ENCODE measurements at regions not wholly inside any gene's neighbourhood (a gene's known extent, or its start where the extent isn't known, plus 50 kb on each side); places are given as distances from the start of the nearest gene placed in this dataset.

DNA sequence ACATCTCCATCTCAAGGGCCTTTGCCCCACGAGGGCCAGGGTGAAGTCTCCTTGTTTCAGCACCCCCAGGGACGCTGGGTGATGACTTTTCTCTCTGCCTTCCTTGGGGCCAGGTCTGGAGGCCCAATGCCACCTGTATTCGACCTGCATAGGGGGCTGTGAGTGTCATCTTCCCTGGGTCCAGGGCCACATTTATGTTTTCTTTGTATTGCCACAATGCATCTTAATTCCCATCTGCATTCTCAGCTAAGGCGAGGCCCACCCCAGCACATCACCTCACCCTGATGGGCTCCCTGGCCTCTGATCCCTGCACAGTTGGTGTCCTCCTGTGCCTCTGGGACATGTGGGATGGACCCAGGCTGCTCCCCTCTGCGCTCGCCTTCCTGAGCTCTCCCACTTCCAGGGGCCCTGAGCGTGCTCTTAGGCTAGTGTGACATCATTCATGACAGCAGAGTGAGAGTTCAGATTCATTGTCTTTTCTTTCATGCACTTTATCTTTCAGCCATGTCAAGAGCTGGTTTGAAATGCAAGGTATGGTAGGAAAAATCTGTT is 122.0 kb upstream of the COPS8 start:
- Histone ChIP-seq H3K9me3 (ENCODE audit: control insufficient read depth, insufficient read depth, low read depth, low read length) (no peaks in the 10 kb centered on the region), H3K27ac (ENCODE audit: low read depth, low read length) (no peak overlapping the region), H3K36me3 (ENCODE audit: control insufficient read depth, insufficient read depth, low read length) (no peaks in the 10 kb centered on the region), H3K4me3 (ENCODE audit: low read depth, low read length) (no peak overlapping the region), H3K27me3 (ENCODE audit: control insufficient read depth, insufficient read depth, low read length) (no peaks in the 10 kb centered on the region), H3K9ac (ENCODE audit: low read length) (no peak overlapping the region), H3K4me1 (ENCODE audit: control insufficient read depth, insufficient read depth, low read length) (peaks cover 10% of the 10 kb centered on the region)

DNA sequence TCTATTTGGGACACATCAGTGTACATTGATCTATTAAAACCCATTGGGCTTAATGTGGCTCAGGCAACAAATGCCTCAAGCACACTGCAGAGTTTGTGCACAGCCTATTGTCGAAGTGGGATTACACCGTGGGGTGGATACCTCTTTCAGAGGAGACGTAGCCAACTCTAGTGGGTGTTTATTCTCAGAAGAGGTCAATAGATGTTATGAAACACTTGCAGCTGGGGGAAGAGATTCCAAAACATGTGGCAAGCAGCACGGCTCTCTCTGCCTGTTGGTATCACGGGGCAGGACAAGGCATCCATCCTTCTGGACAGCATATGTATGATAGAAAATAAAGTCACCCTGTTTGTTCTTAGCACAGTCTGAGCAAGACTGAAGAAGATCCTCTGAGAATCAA is 121.4 kb upstream of the COPS8 start:
- no peak overlapping the region for H3K27ac ChIP-seq (ENCODE audit: low read depth, low read length)
- peaks cover 10% of the 10 kb centered on the region for H3K4me1 ChIP-seq (ENCODE audit: control insufficient read depth, insufficient read depth, low read length)
- H3K9ac ChIP-seq (ENCODE audit: low read length): no peak overlapping the region
- H3K9me3 ChIP-seq (ENCODE audit: control insufficient read depth, insufficient read depth, low read depth, low read length): no peaks in the 10 kb centered on the region
- H3K27me3 ChIP-seq (ENCODE audit: control insufficient read depth, insufficient read depth, low read length): no peaks in the 10 kb centered on the region
- no peaks in the 10 kb centered on the region for H3K36me3 ChIP-seq (ENCODE audit: control insufficient read depth, insufficient read depth, low read length)
- H3K4me3 ChIP-seq (ENCODE audit: low read depth, low read length): no peak overlapping the region

DNA sequence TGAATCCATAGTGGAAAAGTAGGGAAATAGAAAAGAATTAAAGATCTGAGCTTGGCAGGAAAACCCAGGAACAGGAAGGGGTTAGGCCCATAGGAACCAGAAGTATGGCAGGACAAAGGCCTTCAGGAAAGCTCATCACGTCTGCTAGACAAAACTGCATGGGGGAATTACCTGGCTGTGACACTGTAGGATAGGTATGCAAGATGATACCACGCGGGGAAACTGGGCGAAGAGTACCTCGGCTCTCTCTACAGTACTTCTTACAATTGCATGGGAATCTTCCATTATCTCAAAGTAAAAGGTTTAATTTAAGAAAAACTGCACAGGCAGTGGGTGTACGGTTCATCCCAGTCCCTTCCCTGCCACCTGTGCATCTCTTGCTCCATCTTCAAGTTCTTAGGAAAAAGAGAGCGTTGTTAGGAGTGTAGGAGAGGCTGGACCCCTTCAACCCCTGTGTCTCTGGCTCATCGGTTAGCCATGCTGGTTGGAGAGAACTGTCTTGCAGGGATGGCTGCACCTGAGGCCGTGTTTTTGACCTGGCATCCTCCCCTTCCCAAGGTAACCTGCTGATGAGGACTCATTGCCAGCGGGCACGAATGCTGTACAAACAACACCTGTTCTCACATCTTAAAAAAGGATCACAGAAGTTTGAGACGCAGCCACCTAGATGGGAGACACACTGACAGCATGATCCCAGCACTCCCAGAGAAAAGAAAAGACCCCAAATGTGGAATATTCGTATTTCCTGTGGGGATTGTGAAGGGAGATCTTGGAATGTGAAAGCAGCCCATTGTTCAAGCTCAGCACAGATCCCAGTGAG is 120.5 kb upstream of the COPS8 start:
- Histone ChIP-seq H3K9ac (ENCODE audit: low read length) (no peak overlapping the region), H3K36me3 (ENCODE audit: control insufficient read depth, insufficient read depth, low read length) (no peaks in the 10 kb centered on the region), H3K27me3 (ENCODE audit: control insufficient read depth, insufficient read depth, low read length) (no peaks in the 10 kb centered on the region), H3K27ac (ENCODE audit: low read depth, low read length) (no peak overlapping the region), H3K4me1 (ENCODE audit: control insufficient read depth, insufficient read depth, low read length) (peaks cover 10% of the 10 kb centered on the region), H3K4me3 (ENCODE audit: low read depth, low read length) (no peak overlapping the region), H3K9me3 (ENCODE audit: control insufficient read depth, insufficient read depth, low read depth, low read length) (no peaks in the 10 kb centered on the region)

DNA sequence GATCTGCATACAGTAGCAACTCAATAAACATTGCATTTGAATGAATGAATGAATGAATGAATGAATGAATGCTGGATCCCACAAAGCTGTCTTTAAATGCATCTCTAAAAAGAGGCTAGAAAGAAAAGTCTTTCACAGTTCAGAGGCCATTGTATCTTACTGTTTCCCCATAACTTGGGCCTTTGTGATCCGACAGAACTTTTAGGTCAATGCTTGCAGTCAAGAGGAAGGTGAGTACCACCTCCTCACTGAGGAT is 119.9 kb upstream of the COPS8 start:
- no peaks in the 10 kb centered on the region for H3K36me3 ChIP-seq (ENCODE audit: control insufficient read depth, insufficient read depth, low read length)
- H3K9me3 ChIP-seq (ENCODE audit: control insufficient read depth, insufficient read depth, low read depth, low read length): no peaks in the 10 kb centered on the region
- H3K9ac ChIP-seq (ENCODE audit: low read length): no peak overlapping the region
- H3K27ac ChIP-seq (ENCODE audit: low read depth, low read length): no peak overlapping the region
- H3K4me3 ChIP-seq (ENCODE audit: low read depth, low read length): no peak overlapping the region
- peaks cover 10% of the 10 kb centered on the region for H3K4me1 ChIP-seq (ENCODE audit: control insufficient read depth, insufficient read depth, low read length)
- H3K27me3 ChIP-seq (ENCODE audit: control insufficient read depth, insufficient read depth, low read length): no peaks in the 10 kb centered on the region

DNA sequence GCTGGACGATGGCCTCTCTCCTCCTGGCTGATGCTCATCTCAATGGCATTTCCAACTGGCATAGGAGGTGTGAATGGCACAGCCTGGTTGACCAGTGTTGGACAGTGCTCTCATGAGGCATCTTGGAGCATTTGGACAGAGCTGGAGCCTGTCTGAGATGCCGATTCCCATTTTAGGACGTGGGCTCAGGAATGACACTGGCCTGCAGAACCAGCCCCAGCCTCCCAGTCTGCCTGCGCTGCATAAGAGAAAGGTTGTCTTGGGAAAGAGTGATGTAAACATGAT is 118.2 kb upstream of the COPS8 start:
- H3K4me1 ChIP-seq (ENCODE audit: control insufficient read depth, insufficient read depth, low read length): peaks cover 22% of the 10 kb centered on the region
- no peak overlapping the region for H3K27ac ChIP-seq (ENCODE audit: low read depth, low read length)
- no peaks in the 10 kb centered on the region for H3K36me3 ChIP-seq (ENCODE audit: control insufficient read depth, insufficient read depth, low read length)
- no peak overlapping the region for H3K9ac ChIP-seq (ENCODE audit: low read length)
- no peaks in the 10 kb centered on the region for H3K27me3 ChIP-seq (ENCODE audit: control insufficient read depth, insufficient read depth, low read length)
- H3K4me3 ChIP-seq (ENCODE audit: low read depth, low read length): no peak overlapping the region
- H3K9me3 ChIP-seq (ENCODE audit: control insufficient read depth, insufficient read depth, low read depth, low read length): no peaks in the 10 kb centered on the region

DNA sequence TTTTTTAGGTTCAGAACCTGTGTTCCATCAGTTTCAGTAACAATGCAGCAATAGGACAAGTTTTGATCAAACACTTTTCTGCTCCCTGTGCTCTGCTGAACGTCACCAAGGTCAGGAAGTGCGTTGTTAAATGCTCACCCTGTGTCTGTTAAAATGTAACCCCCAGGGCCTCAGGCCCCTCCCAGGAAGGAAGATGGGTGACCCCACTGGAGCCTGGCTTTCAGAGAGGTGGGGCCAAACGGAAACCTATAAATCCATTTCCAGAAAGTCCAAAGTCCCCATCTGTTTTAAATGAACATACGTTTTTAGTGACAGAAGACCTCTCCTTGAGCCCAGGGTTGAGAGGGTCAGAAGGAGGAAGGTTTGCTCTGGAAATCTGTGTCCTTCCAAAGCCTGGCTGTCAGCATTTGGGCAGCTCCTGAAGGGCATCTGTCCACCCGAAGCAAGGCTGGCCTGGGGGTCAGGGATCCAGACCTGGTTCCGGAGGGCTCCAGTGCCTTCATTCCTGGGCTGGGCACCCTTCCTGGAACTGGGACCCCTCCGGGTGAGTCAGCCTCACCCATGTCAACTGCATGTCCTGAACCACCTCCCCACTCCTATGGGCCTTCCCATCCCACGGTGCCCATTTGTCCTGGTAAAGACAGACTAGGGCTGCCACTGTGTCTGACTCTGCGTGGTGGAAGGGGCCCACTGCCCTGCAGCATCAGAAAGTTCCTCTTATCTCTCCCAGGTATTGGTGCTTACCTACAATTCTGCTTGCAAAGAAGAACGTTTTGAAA is 117.4 kb upstream of the COPS8 start:
- Histone ChIP-seq H3K36me3 (ENCODE audit: control insufficient read depth, insufficient read depth, low read length) (no peaks in the 10 kb centered on the region), H3K27ac (ENCODE audit: low read depth, low read length) (no peak overlapping the region), H3K9me3 (ENCODE audit: control insufficient read depth, insufficient read depth, low read depth, low read length) (no peaks in the 10 kb centered on the region), H3K27me3 (ENCODE audit: control insufficient read depth, insufficient read depth, low read length) (no peaks in the 10 kb centered on the region), H3K9ac (ENCODE audit: low read length) (no peak overlapping the region), H3K4me3 (ENCODE audit: low read depth, low read length) (no peak overlapping the region), H3K4me1 (ENCODE audit: control insufficient read depth, insufficient read depth, low read length) (peaks cover 30% of the 10 kb centered on the region)

DNA sequence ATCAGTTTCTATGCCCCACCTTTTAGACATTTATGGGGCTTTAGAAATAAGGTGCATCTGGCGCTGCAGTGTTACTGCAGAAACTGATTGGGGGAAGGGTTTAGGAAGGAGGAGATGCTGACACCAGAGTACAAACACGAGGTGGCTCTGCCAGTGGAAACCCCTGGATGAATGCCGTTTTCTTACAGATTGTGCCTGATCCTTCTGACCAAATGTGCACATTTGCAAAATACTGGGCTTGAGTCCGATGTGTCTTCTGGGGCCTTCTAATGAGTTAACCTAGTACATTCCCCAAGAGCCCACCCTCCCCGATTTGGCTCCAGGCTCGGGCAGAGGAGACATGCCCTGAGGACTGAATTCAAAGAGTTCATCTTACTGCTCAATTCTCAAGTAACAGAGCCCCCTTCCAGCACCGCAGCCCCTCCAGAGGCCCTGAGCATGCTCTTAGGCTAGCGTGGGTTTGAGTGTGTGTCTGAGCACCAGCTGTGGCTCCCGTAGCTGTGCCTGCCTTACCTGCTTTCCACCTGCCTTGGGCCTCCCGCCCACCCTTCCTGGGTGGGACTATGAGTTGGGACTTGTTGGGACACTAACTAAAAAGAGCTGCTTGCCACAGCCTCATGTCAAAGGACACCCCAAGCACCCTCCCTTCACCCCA is 116.7 kb upstream of the COPS8 start:
- Histone ChIP-seq H3K27me3 (ENCODE audit: control insufficient read depth, insufficient read depth, low read length) (no peaks in the 10 kb centered on the region), H3K27ac (ENCODE audit: low read depth, low read length) (no peak overlapping the region), H3K9ac (ENCODE audit: low read length) (no peak overlapping the region), H3K36me3 (ENCODE audit: control insufficient read depth, insufficient read depth, low read length) (no peaks in the 10 kb centered on the region), H3K4me3 (ENCODE audit: low read depth, low read length) (no peak overlapping the region), H3K4me1 (ENCODE audit: control insufficient read depth, insufficient read depth, low read length) (peaks cover 33% of the 10 kb centered on the region), H3K9me3 (ENCODE audit: control insufficient read depth, insufficient read depth, low read depth, low read length) (no peaks in the 10 kb centered on the region)

DNA sequence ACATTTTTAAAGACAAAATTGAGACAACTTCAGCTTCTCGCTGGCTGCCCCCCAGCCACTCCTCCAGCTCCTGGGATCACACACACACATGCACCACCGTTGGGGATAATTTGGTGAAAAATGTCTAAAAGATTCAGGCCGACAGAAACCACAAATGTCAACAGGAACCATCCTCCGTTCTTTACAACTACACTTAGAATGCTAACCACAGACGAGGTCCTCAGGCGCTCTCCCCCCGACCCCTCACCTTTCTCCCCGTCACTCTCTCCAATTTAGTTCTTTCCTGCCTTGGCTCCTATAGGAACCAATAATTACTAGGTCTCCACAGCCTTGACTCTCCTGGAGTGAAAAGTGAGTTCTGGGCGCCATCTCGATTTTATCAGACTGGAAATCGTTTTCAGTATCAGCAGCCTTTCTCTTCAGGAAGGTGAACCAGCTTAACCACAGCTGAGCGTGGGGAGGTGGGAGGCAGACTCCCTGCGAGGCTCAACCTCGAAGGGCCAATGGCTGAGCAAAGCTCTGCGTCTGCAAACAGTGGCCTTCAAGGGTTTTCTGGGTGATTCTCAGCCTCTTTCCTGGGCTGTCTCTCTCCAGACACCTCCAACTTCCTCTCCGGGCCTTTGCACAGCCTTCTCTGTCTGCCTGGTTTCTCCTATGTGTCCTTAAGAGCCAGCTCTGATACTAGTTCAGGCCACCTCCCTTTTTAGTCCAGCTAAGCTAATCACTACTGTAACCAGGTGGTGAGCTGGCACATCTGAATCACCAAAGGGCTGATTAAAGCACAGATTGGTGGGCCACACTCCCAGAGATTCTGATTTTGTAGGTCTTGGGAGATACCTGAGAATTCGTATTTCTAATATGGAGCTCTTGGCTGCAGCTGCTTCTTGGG is 115.7 kb upstream of the COPS8 start:
- Histone ChIP-seq H3K36me3 (ENCODE audit: control insufficient read depth, insufficient read depth, low read length) (no peaks in the 10 kb centered on the region), H3K9me3 (ENCODE audit: control insufficient read depth, insufficient read depth, low read depth, low read length) (no peaks in the 10 kb centered on the region), H3K4me3 (ENCODE audit: low read depth, low read length) (no peak overlapping the region), H3K4me1 (ENCODE audit: control insufficient read depth, insufficient read depth, low read length) (peaks cover 30% of the 10 kb centered on the region), H3K27ac (ENCODE audit: low read depth, low read length) (no peak overlapping the region), H3K27me3 (ENCODE audit: control insufficient read depth, insufficient read depth, low read length) (no peaks in the 10 kb centered on the region), H3K9ac (ENCODE audit: low read length) (no peak overlapping the region)

DNA sequence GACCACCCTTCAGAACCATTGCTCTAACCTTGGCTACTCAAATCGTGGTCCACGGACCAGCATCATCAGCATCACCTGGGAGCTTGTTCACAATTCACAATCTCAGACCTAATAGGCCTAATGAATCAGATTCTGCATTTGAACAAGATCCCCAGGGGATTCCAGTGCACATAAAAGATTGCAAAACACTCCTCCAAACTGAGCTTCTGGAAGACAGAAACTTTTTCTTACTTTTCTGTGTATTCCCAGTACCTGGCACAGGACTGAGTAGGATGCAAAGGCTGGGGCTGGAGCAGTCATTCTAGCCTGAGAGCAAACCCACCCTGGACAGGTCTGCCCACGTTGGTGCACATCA is 115.1 kb upstream of the COPS8 start:
- Histone ChIP-seq H3K27me3 (ENCODE audit: control insufficient read depth, insufficient read depth, low read length) (no peaks in the 10 kb centered on the region), H3K9me3 (ENCODE audit: control insufficient read depth, insufficient read depth, low read depth, low read length) (no peaks in the 10 kb centered on the region), H3K4me1 (ENCODE audit: control insufficient read depth, insufficient read depth, low read length) (peaks cover 24% of the 10 kb centered on the region), H3K4me3 (ENCODE audit: low read depth, low read length) (no peak overlapping the region), H3K9ac (ENCODE audit: low read length) (no peak overlapping the region), H3K27ac (ENCODE audit: low read depth, low read length) (no peak overlapping the region), H3K36me3 (ENCODE audit: control insufficient read depth, insufficient read depth, low read length) (no peaks in the 10 kb centered on the region)

DNA sequence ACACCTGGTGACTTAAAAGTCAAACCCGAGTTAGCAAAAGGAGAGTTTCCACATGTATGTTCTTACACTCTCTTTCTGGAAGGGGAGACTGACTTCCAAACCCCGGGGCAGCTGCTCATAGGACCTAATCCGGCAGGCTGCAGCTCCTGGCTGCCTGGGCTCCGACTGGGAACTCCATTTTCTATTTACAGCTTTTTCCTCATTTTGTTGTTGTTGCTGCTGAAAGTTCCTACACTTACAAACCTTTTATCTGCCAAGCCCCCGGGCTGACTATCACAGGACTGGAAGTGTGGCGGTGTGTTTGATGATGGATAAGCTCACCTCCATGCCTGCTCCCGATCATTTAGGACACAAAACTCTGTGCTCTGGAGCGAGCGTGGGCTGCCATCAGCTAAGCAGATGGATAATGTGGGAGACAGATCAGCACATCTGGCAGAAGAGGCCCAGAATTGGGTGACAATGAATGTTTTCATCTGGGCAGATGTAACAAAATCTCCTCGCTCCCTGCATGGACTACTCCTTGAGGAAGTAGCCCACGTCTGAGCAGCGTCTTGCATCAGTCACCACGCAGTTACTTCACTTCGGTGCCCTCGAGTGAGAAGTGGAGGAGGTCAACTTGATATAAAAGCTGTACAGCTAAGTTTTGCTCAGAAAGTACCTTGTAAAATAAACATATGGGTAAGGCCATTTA is 114.4 kb upstream of the COPS8 start:
- Histone ChIP-seq H3K27ac (ENCODE audit: low read depth, low read length) (no peak overlapping the region), H3K9me3 (ENCODE audit: control insufficient read depth, insufficient read depth, low read depth, low read length) (no peaks in the 10 kb centered on the region), H3K9ac (ENCODE audit: low read length) (no peak overlapping the region), H3K4me1 (ENCODE audit: control insufficient read depth, insufficient read depth, low read length) (peaks cover 23% of the 10 kb centered on the region), H3K36me3 (ENCODE audit: control insufficient read depth, insufficient read depth, low read length) (no peaks in the 10 kb centered on the region), H3K4me3 (ENCODE audit: low read depth, low read length) (no peak overlapping the region), H3K27me3 (ENCODE audit: control insufficient read depth, insufficient read depth, low read length) (no peaks in the 10 kb centered on the region)
